ENCODE measurements at regions not wholly inside any gene's neighbourhood (a gene's known extent, or its start where the extent isn't known, plus 50 kb on each side); places are given as distances from the start of the nearest gene placed in this dataset.

DNA sequence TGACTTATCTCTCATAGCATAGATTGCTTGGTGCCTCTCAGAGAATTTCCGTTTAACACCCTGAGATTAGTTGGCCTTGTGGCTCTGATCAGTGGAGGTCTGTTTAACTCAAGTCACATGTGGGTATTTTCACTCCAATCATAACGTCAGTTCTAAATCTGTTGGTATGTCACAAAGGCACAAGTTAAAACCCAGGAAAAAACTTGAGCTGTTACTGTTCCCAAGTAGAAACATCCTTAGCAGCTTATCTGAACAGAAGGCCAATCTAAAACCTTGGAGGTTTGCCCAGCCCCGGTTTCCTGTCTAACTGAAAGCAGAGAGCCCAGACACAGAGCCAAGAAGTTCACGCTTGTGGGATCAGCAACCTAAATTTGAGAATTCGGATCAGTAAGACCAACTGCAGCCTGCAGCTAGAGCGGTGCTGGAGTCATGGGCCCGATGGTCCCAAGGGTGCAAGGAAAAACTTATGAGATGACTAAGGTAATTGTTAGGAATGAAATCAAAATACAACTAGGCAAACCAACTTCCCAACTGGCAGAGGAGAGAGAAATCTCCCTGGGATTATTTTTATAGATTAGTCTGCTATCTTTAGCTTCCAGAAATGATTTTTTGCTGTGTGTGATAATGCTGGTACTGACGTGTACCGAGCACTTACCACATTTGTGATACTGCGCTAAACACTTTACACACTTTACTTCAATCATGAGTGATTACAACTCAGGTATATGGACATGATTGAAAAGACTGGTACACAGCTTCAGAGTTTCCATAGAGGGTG is 90.2 kb upstream of the C1orf21 start:
- peak; percentile 91 for DNase-seq

More for the DNA sequence above, 90.2 kb upstream of the C1orf21 start:
- peak overlapping the region; percentile 31; the same call in 1 of the 2 replicates for H2BK20ac ChIP-seq (ENCODE audit: low read depth, low read length)
- intact Hi-C loops (cut with micrococcal nuclease) (loop anchor here (5.0 kb wide), 1 partner anchor 91 kb away; the partner anchor contains the start of gene C1orf21), dilution Hi-C loops (cut with HindIII; ENCODE audit: low sequenced_read_pairs, unreplicated experiment) (no loop called here), in situ Hi-C loops (cut with MboI; ENCODE audit: low sequenced_read_pairs) (no loop called here)
- H2BK5ac ChIP-seq (ENCODE audit: low read depth, low read length, poor library complexity, severe bottlenecking) = peak overlapping the region; percentile 39
- ATAC-seq (ENCODE audit: low read depth) = peak; percentile 38
- peak overlapping the region; percentile 58 for H3K18ac ChIP-seq (ENCODE audit: low read depth, low read length)
- no peak overlapping the region; the same call in 1 of the 2 replicates for H3K56ac ChIP-seq (ENCODE audit: extremely low read depth, insufficient read depth, low read length)
- H3K4ac ChIP-seq (ENCODE audit: low read depth, low read length) = peak overlapping the region; percentile 26; the same call in 1 of the 2 replicates
- peaks cover 5% of the 10 kb centered on the region; the same call in 1 of the 2 replicates for H4K20me1 ChIP-seq (ENCODE audit: insufficient read depth, low read length)
- peak overlapping the region; percentile 85; the same call in 1 of the 2 replicates for H2AK5ac ChIP-seq (ENCODE audit: low read depth, low read length)
- no peak overlapping the region for H3K4me3 ChIP-seq (ENCODE audit: insufficient read depth, low read depth, low read length)
- H3K4me2 ChIP-seq (ENCODE audit: low read depth, low read length) = peak overlapping the region; percentile 52
- CTCF ChIA-PET = interaction anchor here (0.5 to 1.2 kb wide), 2 partner anchors 123 to 367 kb away, joined by 5 read pairs; no protein-coding TSS in a partner anchor
- H4K5ac ChIP-seq (ENCODE audit: low read depth, low read length) = no peak overlapping the region
- 8% methylated on average over 2 of the region's 10 CpGs; no CpG with 5 or more reads in 1 of the 2 experiments for WGBS, 2 experiments (ENCODE audit: extremely low coverage in 2 of 2, insufficient read length in 1 of 2)
- H2BK120ac ChIP-seq (ENCODE audit: low read depth, low read length) = peak overlapping the region; percentile 33; the same call in 1 of the 2 replicates
- H3K4me1 ChIP-seq (ENCODE audit: control insufficient read depth, insufficient read depth, low read length) = peaks cover 29% of the 10 kb centered on the region
- H3K27me3 ChIP-seq (ENCODE audit: control insufficient read depth, insufficient read depth, low read length) = no peaks in the 10 kb centered on the region
- H3K14ac ChIP-seq (replicated peaks; ENCODE audit: low read depth, low read length) = 0 out of 2 replicates have a peak overlapping the region, but pooled peaks have one; percentile 3
- no peak overlapping the region for H3K23ac ChIP-seq (ENCODE audit: low read depth, low read length)
- H4K8ac ChIP-seq (ENCODE audit: low read depth in 2 of 2, low read length in 2 of 2) = peak overlapping the region in 1 of 2 experiments; percentile 57; a peak in 2 of 4 replicates
- no TSS peak for BruUV-seq (replicated peaks)
- peak; percentile 66 for TF ChIP-seq USF2 (IDR thresholded peaks at IDR 0.05; ENCODE audit: low read depth, low read length)
- no peak for TF ChIP-seq MXI1 (IDR thresholded peaks at IDR 0.05; ENCODE audit: borderline replicate concordance, low read depth, low read length)
- TF ChIP-seq NFE2L2 (IDR thresholded peaks at IDR 0.05; ENCODE audit: low read depth, low read length) = no peak
- no peak for TF ChIP-seq ELK1 (IDR thresholded peaks at IDR 0.05; ENCODE audit: borderline replicate concordance, low read depth, low read length)
- peaks cover 17% of the 10 kb centered on the region for H3K9me1 ChIP-seq (ENCODE audit: insufficient read depth, low read length)
- no peak overlapping the region; the same call in 1 of the 2 replicates for H3K9ac ChIP-seq (ENCODE audit: low read depth, low read length)
- POLR2A ChIA-PET (ENCODE audit: unreplicated experiment) = no interaction called here
- peak overlapping the region; percentile 13; the same call in 1 of the 2 replicates for H3K27ac ChIP-seq (ENCODE audit: insufficient read depth, low read length)
- H3K79me1 ChIP-seq (ENCODE audit: low read depth in 1 of 2, low read length in 2 of 2) = no peaks in the 10 kb centered on the region
- no peak overlapping the region for H2AK9ac ChIP-seq (replicated peaks; ENCODE audit: low read depth, low read length, poor library complexity)
- H2BK15ac ChIP-seq (ENCODE audit: low read depth, low read length) = peak overlapping the region; percentile 27; the same call in 2 of the 3 replicates
- no peaks in the 10 kb centered on the region for H3K36me3 ChIP-seq (ENCODE audit: control insufficient read depth, insufficient read depth, low read length)
- peak overlapping the region; percentile 21 for H2AFZ ChIP-seq (replicated peaks; ENCODE audit: low read length, poor library complexity)
- no peaks in the 10 kb centered on the region for H3K9me3 ChIP-seq (ENCODE audit: control insufficient read depth, insufficient read depth, low read length)
- H4K91ac ChIP-seq (ENCODE audit: insufficient read depth, low read depth, low read length) = peak overlapping the region; percentile 23; the same call in 1 of the 2 replicates
